Smooth muscle cell (in vitro differentiated cells): ENCODE measurements at regions not wholly inside any gene's neighbourhood (a gene's known extent, or its start where the extent isn't known, plus 50 kb on each side); places are given as distances from the start of the nearest gene placed in this dataset.

ENCODE experiments used
- DNase-seq: peaks from one replicate; lab custom pipeline; 2025; ENCODE audit not compliant: unreplicated experiment; lab: John Stamatoyannopoulos, UW
- H2AFZ ChIP-seq: fragments of 200-600 bp; sonication (generic); 2 replicates; pipeline ENCODE4 v1.6.0; 2016; ENCODE audit warnings: antibody characterized with exemption, low read depth, mild to moderate bottlenecking
- H3F3A ChIP-seq: fragments of 200-600 bp; sonication (generic); 2 replicates; pipeline ENCODE4 v1.6.0; 2017; ENCODE audit warnings: antibody characterized with exemption, low read depth
- H3K27ac ChIP-seq: fragments of 200-600 bp; sonication (generic); 2 replicates; pipeline ENCODE4 v1.5.1; 2016; ENCODE audit warnings: low read depth, mild to moderate bottlenecking
- H3K27me3 ChIP-seq: fragments of 200-600 bp; sonication (generic); 2 replicates; pipeline ENCODE4 v1.6.1; 2016; ENCODE audit warnings: low read depth, mild to moderate bottlenecking
- H3K36me3 ChIP-seq: fragments of 200-600 bp; sonication (generic); 2 replicates; pipeline ENCODE4 v1.5.1; 2016; ENCODE audit warnings: low read depth
- H3K4me1 ChIP-seq: fragments of 200-600 bp; sonication (generic); 2 replicates; pipeline ENCODE4 v1.5.1; 2016; ENCODE audit warnings: low read depth
- H3K4me2 ChIP-seq: fragments of 200-600 bp; sonication (generic); 2 replicates; pipeline ENCODE4 v1.6.0; 2016; ENCODE audit warnings: mild to moderate bottlenecking
- H3K4me3 ChIP-seq: fragments of 200-600 bp; sonication (generic); 2 replicates; pipeline ENCODE4 v1.5.1; 2016; ENCODE audit warnings: mild to moderate bottlenecking
- H3K79me2 ChIP-seq: fragments of 200-600 bp; sonication (generic); 2 replicates; pipeline ENCODE4 v1.6.0; 2016; ENCODE audit warnings: low read depth, mild to moderate bottlenecking
- H3K9ac ChIP-seq: fragments of 200-600 bp; sonication (generic); 2 replicates; pipeline ENCODE4 v1.6.0; 2016; ENCODE audit warnings: low read depth
- H3K9me3 ChIP-seq: fragments of 200-600 bp; sonication (generic); replicated peaks from 2 replicates; pipeline ENCODE4 v1.5.1; 2016; ENCODE audit warnings: low read depth
- H4K20me1 ChIP-seq: fragments of 200-600 bp; sonication (generic); 2 replicates; pipeline ENCODE4 v1.6.0; 2016; ENCODE audit warnings: low read depth
- WGBS: methylation state at CpG from one replicate; pipeline ENCODE4 v1.1.7; 2016; ENCODE audit warnings: low lambda C conversion rate; 5-methylcytosine and 5-hydroxymethylcytosine counted together
- TF ChIP-seq, protein P1 (sequence below): fragments of 200-600 bp; sonication (generic); IDR thresholded peaks from 2 replicates; pipeline ENCODE4 v1.5.1; 2017; ENCODE audit warnings: borderline replicate concordance, mild to moderate bottlenecking, antibody characterized with exemption; ENCODE audit not compliant: insufficient read depth, poor library complexity, severe bottlenecking

- no peak overlapping the region for H2AFZ ChIP-seq
- no peak overlapping the region for H3K9ac ChIP-seq
- H3K79me2 ChIP-seq = no peaks in the 10 kb centered on the region
- H3F3A ChIP-seq = no peaks in the 10 kb centered on the region
- 90% methylated on average over 11 of the region's 11 CpGs for WGBS
- no peaks in the 10 kb centered on the region for H3K36me3 ChIP-seq
- H3K27ac ChIP-seq = no peak overlapping the region
- no peaks in the 10 kb centered on the region for H3K9me3 ChIP-seq
- no peak overlapping the region for H3K4me2 ChIP-seq
- no peak for DNase-seq
- no peaks in the 10 kb centered on the region for H4K20me1 ChIP-seq
- H3K4me1 ChIP-seq = peaks cover 6% of the 10 kb centered on the region
- H3K27me3 ChIP-seq = no peaks in the 10 kb centered on the region
- no peak overlapping the region for H3K4me3 ChIP-seq
- TF ChIP-seq, protein P1, sequence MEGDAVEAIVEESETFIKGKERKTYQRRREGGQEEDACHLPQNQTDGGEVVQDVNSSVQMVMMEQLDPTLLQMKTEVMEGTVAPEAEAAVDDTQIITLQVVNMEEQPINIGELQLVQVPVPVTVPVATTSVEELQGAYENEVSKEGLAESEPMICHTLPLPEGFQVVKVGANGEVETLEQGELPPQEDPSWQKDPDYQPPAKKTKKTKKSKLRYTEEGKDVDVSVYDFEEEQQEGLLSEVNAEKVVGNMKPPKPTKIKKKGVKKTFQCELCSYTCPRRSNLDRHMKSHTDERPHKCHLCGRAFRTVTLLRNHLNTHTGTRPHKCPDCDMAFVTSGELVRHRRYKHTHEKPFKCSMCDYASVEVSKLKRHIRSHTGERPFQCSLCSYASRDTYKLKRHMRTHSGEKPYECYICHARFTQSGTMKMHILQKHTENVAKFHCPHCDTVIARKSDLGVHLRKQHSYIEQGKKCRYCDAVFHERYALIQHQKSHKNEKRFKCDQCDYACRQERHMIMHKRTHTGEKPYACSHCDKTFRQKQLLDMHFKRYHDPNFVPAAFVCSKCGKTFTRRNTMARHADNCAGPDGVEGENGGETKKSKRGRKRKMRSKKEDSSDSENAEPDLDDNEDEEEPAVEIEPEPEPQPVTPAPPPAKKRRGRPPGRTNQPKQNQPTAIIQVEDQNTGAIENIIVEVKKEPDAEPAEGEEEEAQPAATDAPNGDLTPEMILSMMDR = no peak
Observed at GRCh38 chr6:14681699-14682487, 564.0 kb upstream of the JARID2 start.

- H3K4me1 ChIP-seq = peaks cover 6% of the 10 kb centered on the region
- H3K27ac ChIP-seq = no peak overlapping the region
- no peak overlapping the region for H2AFZ ChIP-seq
- no peak overlapping the region for H3K4me3 ChIP-seq
- H3K79me2 ChIP-seq = no peaks in the 10 kb centered on the region
- DNase-seq = no peak
- H3K9me3 ChIP-seq = no peaks in the 10 kb centered on the region
- no peak overlapping the region for H3K4me2 ChIP-seq
- no peaks in the 10 kb centered on the region for H3F3A ChIP-seq
- TF ChIP-seq, protein P1 = no peak
- 100% methylated on average over 1 of the region's 1 CpG for WGBS
- H3K27me3 ChIP-seq = no peaks in the 10 kb centered on the region
- no peaks in the 10 kb centered on the region for H4K20me1 ChIP-seq
- H3K36me3 ChIP-seq = no peaks in the 10 kb centered on the region
- no peak overlapping the region for H3K9ac ChIP-seq
Observed at GRCh38 chr6:14682812-14683211, 563.1 kb upstream of the JARID2 start.

- no peaks in the 10 kb centered on the region for H3K36me3 ChIP-seq
- H3F3A ChIP-seq = no peaks in the 10 kb centered on the region
- no peak overlapping the region for H3K9ac ChIP-seq
- H3K79me2 ChIP-seq = no peaks in the 10 kb centered on the region
- no peaks in the 10 kb centered on the region for H4K20me1 ChIP-seq
- WGBS = 96% methylated on average over 6 of the region's 6 CpGs
- TF ChIP-seq, protein P1 = no peak
- no peak overlapping the region for H3K4me2 ChIP-seq
- H3K27me3 ChIP-seq = no peaks in the 10 kb centered on the region
- peaks cover 6% of the 10 kb centered on the region for H3K4me1 ChIP-seq
- no peak overlapping the region for H2AFZ ChIP-seq
- no peaks in the 10 kb centered on the region for H3K9me3 ChIP-seq
- no peak for DNase-seq
- H3K4me3 ChIP-seq = no peak overlapping the region
- no peak overlapping the region for H3K27ac ChIP-seq
Observed at GRCh38 chr6:14689639-14690038, 556.2 kb upstream of the JARID2 start.
